ENCODE measurements at regions not wholly inside any gene's neighbourhood (a gene's known extent, or its start where the extent isn't known, plus 50 kb on each side); places are given as distances from the start of the nearest gene placed in this dataset.

DNA sequence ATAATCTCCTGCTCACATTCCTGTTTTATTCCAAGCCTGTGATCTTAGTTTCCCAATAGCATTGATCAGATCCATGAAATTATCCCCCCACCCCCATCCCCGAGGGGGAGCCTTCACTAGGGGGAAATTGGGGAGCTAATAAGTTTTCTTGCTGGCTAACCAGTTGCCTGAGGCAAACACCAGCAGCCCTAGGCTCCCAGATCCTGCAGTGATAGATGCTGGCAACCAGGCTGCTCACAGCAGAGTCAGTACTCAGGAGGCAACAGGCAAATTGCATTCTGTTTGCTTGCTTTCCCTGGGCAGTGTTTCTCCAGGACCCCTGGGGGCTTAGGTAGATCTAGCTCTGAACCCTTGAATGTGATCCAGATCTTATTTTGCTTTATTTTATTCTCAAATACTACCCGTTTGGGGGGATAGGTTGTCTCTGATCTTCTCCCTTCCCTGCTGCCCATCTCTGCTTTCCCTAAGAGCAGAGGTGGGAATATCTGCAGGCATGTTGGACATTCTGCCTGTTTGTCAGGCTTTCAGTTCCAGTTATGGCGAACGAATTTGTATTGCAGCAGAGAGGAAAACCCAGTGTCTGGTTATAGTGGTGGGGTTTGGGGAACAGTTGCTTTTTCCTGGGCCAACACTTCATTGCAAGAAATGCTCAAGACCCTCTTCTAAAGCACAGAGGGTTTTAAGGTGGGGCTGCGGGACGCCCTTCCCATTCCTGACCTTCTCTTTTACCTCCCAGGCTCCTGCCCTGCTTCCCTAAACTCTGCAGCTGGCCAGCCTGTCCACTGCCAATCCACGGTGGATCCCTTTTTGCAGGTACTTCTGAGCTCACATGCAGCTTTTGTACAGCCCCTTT lies 289.8 kb upstream of the PLXNA2 start:
- no peak for ATAC-seq (ENCODE audit: insufficient read depth, low read depth)
- Histone ChIP-seq H3K27me3 (ENCODE audit: insufficient read depth, low read length, poor library complexity) (peaks cover 29% of the 10 kb centered on the region), H3K9ac (ENCODE audit: low read depth, low read length) (no peak overlapping the region), H3K4me2 (ENCODE audit: insufficient read depth, low read length) (no peak overlapping the region), H3K9me3 (ENCODE audit: insufficient read depth, low read length, severe bottlenecking) (no peaks in the 10 kb centered on the region), H4K20me1 (ENCODE audit: insufficient read depth, low read length) (no peaks in the 10 kb centered on the region), H2AFZ (ENCODE audit: low read depth, low read length) (no peak overlapping the region), H3K4me3 (ENCODE audit: low read depth in 1 of 2, low read length in 2 of 2) (no peak overlapping the region), H3K36me3 (ENCODE audit: insufficient read depth, low read length) (no peaks in the 10 kb centered on the region), H3K79me2 (ENCODE audit: insufficient read depth, low read length) (no peaks in the 10 kb centered on the region), H3K27ac (ENCODE audit: low read length) (no peak overlapping the region), H3K4me1 (ENCODE audit: insufficient read depth, low read length) (no peaks in the 10 kb centered on the region)
- DNase-seq: no peak
- no peak for TF ChIP-seq EZH2 (IDR thresholded peaks at IDR 0.05; ENCODE audit: borderline replicate concordance, low read depth, low read length, severe bottlenecking)
- TF ChIP-seq CTCF (IDR thresholded peaks at IDR 0.05; ENCODE audit: borderline replicate concordance, extremely low read depth, low read length, poor library complexity, severe bottlenecking): no peak

- no peaks in the 10 kb centered on the region for H3K9me3 ChIP-seq (ENCODE audit: insufficient read depth, low read length, severe bottlenecking)
- H3K4me3 ChIP-seq (ENCODE audit: low read depth in 1 of 2, low read length in 2 of 2): no peak overlapping the region
- H3K36me3 ChIP-seq (ENCODE audit: insufficient read depth, low read length): no peaks in the 10 kb centered on the region
- no peaks in the 10 kb centered on the region for H3K4me1 ChIP-seq (ENCODE audit: insufficient read depth, low read length)
- H3K27me3 ChIP-seq (ENCODE audit: insufficient read depth, low read length, poor library complexity): peaks cover 29% of the 10 kb centered on the region
- H4K20me1 ChIP-seq (ENCODE audit: insufficient read depth, low read length): no peaks in the 10 kb centered on the region
- H2AFZ ChIP-seq (ENCODE audit: low read depth, low read length): no peak overlapping the region
- no peak for DNase-seq
- no peak for ATAC-seq (ENCODE audit: insufficient read depth, low read depth)
- H3K79me2 ChIP-seq (ENCODE audit: insufficient read depth, low read length): no peaks in the 10 kb centered on the region
- no peak overlapping the region for H3K9ac ChIP-seq (ENCODE audit: low read depth, low read length)
- H3K27ac ChIP-seq (ENCODE audit: low read length): no peak overlapping the region
- no peak overlapping the region for H3K4me2 ChIP-seq (ENCODE audit: insufficient read depth, low read length)
- TF ChIP-seq EZH2 (IDR thresholded peaks at IDR 0.05; ENCODE audit: borderline replicate concordance, low read depth, low read length, severe bottlenecking): no peak
- no peak for TF ChIP-seq CTCF (IDR thresholded peaks at IDR 0.05; ENCODE audit: borderline replicate concordance, extremely low read depth, low read length, poor library complexity, severe bottlenecking)
Observed at GRCh38 chr1:208534599-208534897, 290.4 kb upstream of the PLXNA2 start.

- Histone ChIP-seq H3K36me3 (ENCODE audit: insufficient read depth, low read length) (no peaks in the 10 kb centered on the region), H3K9me3 (ENCODE audit: insufficient read depth, low read length, severe bottlenecking) (no peaks in the 10 kb centered on the region), H3K9ac (ENCODE audit: low read depth, low read length) (no peak overlapping the region), H3K27me3 (ENCODE audit: insufficient read depth, low read length, poor library complexity) (peaks cover 25% of the 10 kb centered on the region), H3K4me2 (ENCODE audit: insufficient read depth, low read length) (no peak overlapping the region), H3K79me2 (ENCODE audit: insufficient read depth, low read length) (no peaks in the 10 kb centered on the region), H3K4me1 (ENCODE audit: insufficient read depth, low read length) (no peaks in the 10 kb centered on the region), H3K4me3 (ENCODE audit: low read depth in 1 of 2, low read length in 2 of 2) (no peak overlapping the region), H2AFZ (ENCODE audit: low read depth, low read length) (no peak overlapping the region), H3K27ac (ENCODE audit: low read length) (no peak overlapping the region), H4K20me1 (ENCODE audit: insufficient read depth, low read length) (no peaks in the 10 kb centered on the region)
- ATAC-seq (ENCODE audit: insufficient read depth, low read depth) (no peak), DNase-seq (no peak)
- TF ChIP-seq EZH2 (IDR thresholded peaks at IDR 0.05; ENCODE audit: borderline replicate concordance, low read depth, low read length, severe bottlenecking) (no peak), CTCF (IDR thresholded peaks at IDR 0.05; ENCODE audit: borderline replicate concordance, extremely low read depth, low read length, poor library complexity, severe bottlenecking) (no peak)
Observed at GRCh38 chr1:208534979-208535378, 290.8 kb upstream of the PLXNA2 start.

Measured in DND-41 (cell line).